ENCODE measurements at regions not wholly inside any gene's neighbourhood (a gene's known extent, or its start where the extent isn't known, plus 50 kb on each side); places are given as distances from the start of the nearest gene placed in this dataset.

GRCh38 chr6:160853946-160854345 is 137.6 kb upstream of the MAP3K4 start:
- H3F3A ChIP-seq (ENCODE audit: insufficient read depth, low read length, poor library complexity, severe bottlenecking) = no peaks in the 10 kb centered on the region
- H4K20me1 ChIP-seq (ENCODE audit: insufficient read depth) = no peaks in the 10 kb centered on the region
- H3K79me2 ChIP-seq (replicated peaks; ENCODE audit: insufficient read depth, low read length) = no peaks in the 10 kb centered on the region
- no peak overlapping the region for H3K4me3 ChIP-seq (ENCODE audit: low read length)
- TF ChIP-seq SMC3 (conservative IDR thresholded peaks at IDR 0.05; ENCODE audit: poor library complexity) (no peak), RAD21 (conservative IDR thresholded peaks at IDR 0.05) (no peak), POLR2AphosphoS5 (IDR thresholded peaks at IDR 0.05) (no peak), TAF1 (IDR thresholded peaks at IDR 0.05; ENCODE audit: low read depth) (no peak), EZH2 (IDR thresholded peaks at IDR 0.05; ENCODE audit: borderline replicate concordance, insufficient read depth, low read length, poor library complexity, severe bottlenecking) (no peak), REST (IDR thresholded peaks at IDR 0.05; ENCODE audit: borderline replicate concordance) (no peak), MXI1 (conservative IDR thresholded peaks at IDR 0.05; ENCODE audit: poor library complexity, severe bottlenecking) (no peak), EP300 (conservative IDR thresholded peaks at IDR 0.05; ENCODE audit: poor library complexity, severe bottlenecking) (no peak)
- TF ChIP-seq, protein P1, sequence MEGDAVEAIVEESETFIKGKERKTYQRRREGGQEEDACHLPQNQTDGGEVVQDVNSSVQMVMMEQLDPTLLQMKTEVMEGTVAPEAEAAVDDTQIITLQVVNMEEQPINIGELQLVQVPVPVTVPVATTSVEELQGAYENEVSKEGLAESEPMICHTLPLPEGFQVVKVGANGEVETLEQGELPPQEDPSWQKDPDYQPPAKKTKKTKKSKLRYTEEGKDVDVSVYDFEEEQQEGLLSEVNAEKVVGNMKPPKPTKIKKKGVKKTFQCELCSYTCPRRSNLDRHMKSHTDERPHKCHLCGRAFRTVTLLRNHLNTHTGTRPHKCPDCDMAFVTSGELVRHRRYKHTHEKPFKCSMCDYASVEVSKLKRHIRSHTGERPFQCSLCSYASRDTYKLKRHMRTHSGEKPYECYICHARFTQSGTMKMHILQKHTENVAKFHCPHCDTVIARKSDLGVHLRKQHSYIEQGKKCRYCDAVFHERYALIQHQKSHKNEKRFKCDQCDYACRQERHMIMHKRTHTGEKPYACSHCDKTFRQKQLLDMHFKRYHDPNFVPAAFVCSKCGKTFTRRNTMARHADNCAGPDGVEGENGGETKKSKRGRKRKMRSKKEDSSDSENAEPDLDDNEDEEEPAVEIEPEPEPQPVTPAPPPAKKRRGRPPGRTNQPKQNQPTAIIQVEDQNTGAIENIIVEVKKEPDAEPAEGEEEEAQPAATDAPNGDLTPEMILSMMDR (IDR thresholded peaks at IDR 0.05; ENCODE audit: poor library complexity, severe bottlenecking) = no peak
- H3K9ac ChIP-seq (ENCODE audit: low read length) = no peak overlapping the region
- H3K36me3 ChIP-seq (ENCODE audit: insufficient read depth, low read length) = no peaks in the 10 kb centered on the region
- peaks cover 5% of the 10 kb centered on the region for H3K9me3 ChIP-seq (ENCODE audit: low read length)
- H3K9me2 ChIP-seq (ENCODE audit: insufficient read depth, low read length) = no peaks in the 10 kb centered on the region
- no peak overlapping the region for H3K4me2 ChIP-seq (ENCODE audit: low read length)
- no peak overlapping the region for H3K27ac ChIP-seq (ENCODE audit: low read length)
- H3K27me3 ChIP-seq (ENCODE audit: insufficient read depth, low read depth, low read length) = no peaks in the 10 kb centered on the region
- no peak overlapping the region for H2AFZ ChIP-seq (ENCODE audit: low read depth, low read length)

- Histone ChIP-seq H3K36me3 (ENCODE audit: insufficient read depth, low read length) (no peaks in the 10 kb centered on the region), H3K27me3 (ENCODE audit: insufficient read depth, low read depth, low read length) (no peaks in the 10 kb centered on the region), H3K4me3 (ENCODE audit: low read length) (no peak overlapping the region), H3K4me2 (ENCODE audit: low read length) (no peak overlapping the region), H3K9ac (ENCODE audit: low read length) (no peak overlapping the region), H3K9me3 (ENCODE audit: low read length) (peaks cover 5% of the 10 kb centered on the region), H2AFZ (ENCODE audit: low read depth, low read length) (no peak overlapping the region), H3K27ac (ENCODE audit: low read length) (no peak overlapping the region), H3F3A (ENCODE audit: insufficient read depth, low read length, poor library complexity, severe bottlenecking) (no peaks in the 10 kb centered on the region), H4K20me1 (ENCODE audit: insufficient read depth) (no peaks in the 10 kb centered on the region), H3K79me2 (replicated peaks; ENCODE audit: insufficient read depth, low read length) (no peaks in the 10 kb centered on the region), H3K9me2 (ENCODE audit: insufficient read depth, low read length) (no peaks in the 10 kb centered on the region)
- TF ChIP-seq TAF1 (IDR thresholded peaks at IDR 0.05; ENCODE audit: low read depth) = no peak
- TF ChIP-seq POLR2AphosphoS5 (IDR thresholded peaks at IDR 0.05) = no peak
Observed at GRCh38 chr6:160858886-160859285, 132.7 kb upstream of the MAP3K4 start.

GRCh38 chr6:160859822-160860221 is 131.7 kb upstream of the MAP3K4 start:
- H3K9me3 ChIP-seq (ENCODE audit: low read length) = peaks cover 5% of the 10 kb centered on the region

More at GRCh38 chr6:160859822-160860221, 131.7 kb upstream of the MAP3K4 start:
- H4K20me1 ChIP-seq (ENCODE audit: insufficient read depth) = no peaks in the 10 kb centered on the region
- H3K4me2 ChIP-seq (ENCODE audit: low read length) = no peak overlapping the region
- no peak overlapping the region for H3K9ac ChIP-seq (ENCODE audit: low read length)
- TF ChIP-seq SMC3 (conservative IDR thresholded peaks at IDR 0.05; ENCODE audit: poor library complexity) (no peak), TAF1 (IDR thresholded peaks at IDR 0.05; ENCODE audit: low read depth) (no peak), EZH2 (IDR thresholded peaks at IDR 0.05; ENCODE audit: borderline replicate concordance, insufficient read depth, low read length, poor library complexity, severe bottlenecking) (no peak), REST (IDR thresholded peaks at IDR 0.05; ENCODE audit: borderline replicate concordance) (no peak), EP300 (conservative IDR thresholded peaks at IDR 0.05; ENCODE audit: poor library complexity, severe bottlenecking) (no peak), MXI1 (conservative IDR thresholded peaks at IDR 0.05; ENCODE audit: poor library complexity, severe bottlenecking) (no peak), RAD21 (conservative IDR thresholded peaks at IDR 0.05) (no peak), POLR2AphosphoS5 (IDR thresholded peaks at IDR 0.05) (no peak)
- TF ChIP-seq, protein P1 (IDR thresholded peaks at IDR 0.05; ENCODE audit: poor library complexity, severe bottlenecking) = no peak
- no peaks in the 10 kb centered on the region for H3F3A ChIP-seq (ENCODE audit: insufficient read depth, low read length, poor library complexity, severe bottlenecking)
- H3K79me2 ChIP-seq (replicated peaks; ENCODE audit: insufficient read depth, low read length) = no peaks in the 10 kb centered on the region
- no peaks in the 10 kb centered on the region for H3K27me3 ChIP-seq (ENCODE audit: insufficient read depth, low read depth, low read length)
- H3K27ac ChIP-seq (ENCODE audit: low read length) = no peak overlapping the region
- H3K36me3 ChIP-seq (ENCODE audit: insufficient read depth, low read length) = no peaks in the 10 kb centered on the region
- no peak overlapping the region for H2AFZ ChIP-seq (ENCODE audit: low read depth, low read length)
- no peaks in the 10 kb centered on the region for H3K9me2 ChIP-seq (ENCODE audit: insufficient read depth, low read length)
- H3K4me3 ChIP-seq (ENCODE audit: low read length) = no peak overlapping the region

All from neural cell (in vitro differentiated cells).